SK-N-SH (cell line): ENCODE measurements at regions not wholly inside any gene's neighbourhood (a gene's known extent, or its start where the extent isn't known, plus 50 kb on each side); places are given as distances from the start of the nearest gene placed in this dataset.
"Not testable (repeated sequence)": the region's sequence is repeated elsewhere in the genome, so short reads cannot be mapped to it uniquely, and the experiment has no call there.

ENCODE experiments used
- CTCF ChIP-seq: fragments of 200-600 bp; sonication (generic); IDR thresholded peaks from 2 replicates; pipeline ENCODE4 v1.6.1; 2017; ENCODE audit warnings: antibody characterized with exemption, mild to moderate bottlenecking, moderate library complexity
- FOXJ3 ChIP-seq: sonication (generic); formaldehyde crosslinking; IDR thresholded peaks from 2 replicates; pipeline ENCODE4 v1.5.1; 2020; ENCODE audit warnings: mild to moderate bottlenecking, missing genetic modification reagents
- GATA2 ChIP-seq: sonication (generic); formaldehyde crosslinking; IDR thresholded peaks from 2 replicates; pipeline ENCODE4 v1.5.0; 2020; ENCODE audit warnings: mild to moderate bottlenecking, missing genetic modification reagents
- JUND ChIP-seq: IDR thresholded peaks from 2 replicates; pipeline ENCODE4 v1.4.0; 2012
- MAX ChIP-seq: IDR thresholded peaks from 2 replicates; pipeline ENCODE4 v1.4.0; 2012; ENCODE audit warnings: low read depth
- NFIC ChIP-seq: IDR thresholded peaks from 2 replicates; pipeline ENCODE4 v1.4.0; 2012; ENCODE audit warnings: borderline replicate concordance
- POLR2AphosphoS5 ChIP-seq: IDR thresholded peaks from 2 replicates; pipeline ENCODE4 v1.6.1; 2012; ENCODE audit warnings: low read depth, low read length
- RAD21 ChIP-seq: IDR thresholded peaks from 2 replicates; pipeline ENCODE4 v1.6.1; 2012; ENCODE audit warnings: mild to moderate bottlenecking, low read length
- REST ChIP-seq: IDR thresholded peaks from 2 replicates; pipeline ENCODE4 v1.6.1; 2012; ENCODE audit warnings: mild to moderate bottlenecking, low read depth, low read length, moderate library complexity
- YY1 ChIP-seq: IDR thresholded peaks from 2 replicates; pipeline ENCODE4 v1.4.0; 2012; ENCODE audit warnings: low read depth, mild to moderate bottlenecking

GRCh38 chr5:21469523-21470101, 1383.5 kb downstream of the CDH12 start:
- TF ChIP-seq POLR2AphosphoS5; YY1; MAX; JUND; REST; FOXJ3; GATA2 (CRISPR knock-in tag); NFIC: not testable (repeated sequence)
- TF ChIP-seq CTCF (peak; percentile 49), RAD21 (peak; percentile 71)
